ENCODE measurements at regions not wholly inside any gene's neighbourhood (a gene's known extent, or its start where the extent isn't known, plus 50 kb on each side); places are given as distances from the start of the nearest gene placed in this dataset.

DNA sequence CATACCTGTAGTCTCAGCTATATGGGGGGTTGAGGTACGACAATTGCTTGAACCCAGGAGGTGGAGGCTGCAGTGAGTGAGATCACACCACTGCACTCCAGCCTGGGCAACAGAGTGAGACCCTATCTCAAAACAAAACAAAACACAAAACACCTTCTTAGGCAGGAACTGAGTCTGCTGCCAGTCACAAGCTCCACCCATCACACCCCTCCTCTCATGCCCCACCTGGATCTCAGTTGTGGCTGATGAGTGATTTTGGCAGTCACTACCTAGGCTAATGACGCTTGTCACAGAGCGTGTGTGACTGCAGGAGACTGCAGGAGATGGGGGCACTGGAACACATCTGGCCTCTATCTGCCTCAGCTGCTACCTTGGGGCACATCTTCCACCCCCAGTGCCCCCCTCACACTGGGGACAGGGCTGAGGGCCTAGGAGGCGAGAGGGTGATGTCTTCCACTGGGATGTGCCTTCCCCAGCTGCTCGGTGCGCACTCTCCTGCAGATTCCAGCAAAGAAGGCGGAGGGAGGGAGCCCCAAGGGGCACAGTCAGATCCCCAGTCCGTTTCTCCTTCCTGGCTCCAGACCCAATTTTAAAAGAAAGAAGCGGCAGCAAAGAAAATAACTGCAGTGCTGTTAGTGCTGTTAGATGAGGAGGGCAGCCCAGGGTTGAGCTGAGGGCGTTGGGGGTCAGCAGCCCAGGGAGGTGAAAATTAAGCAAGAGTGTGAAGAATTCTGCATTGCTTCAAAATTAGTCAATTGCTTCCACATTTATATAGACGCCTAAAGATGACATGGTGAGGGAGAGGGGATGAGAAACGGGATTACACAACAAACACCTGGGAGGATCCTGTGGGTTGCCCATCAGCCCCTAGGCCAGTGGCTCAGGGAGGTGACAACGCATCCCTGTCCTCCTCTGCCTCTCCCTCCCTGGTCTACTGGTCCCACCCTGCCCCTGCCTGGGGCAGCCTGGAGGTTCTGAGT, 143.6 kb upstream of the HAAO start:
- TF ChIP-seq, protein P1, sequence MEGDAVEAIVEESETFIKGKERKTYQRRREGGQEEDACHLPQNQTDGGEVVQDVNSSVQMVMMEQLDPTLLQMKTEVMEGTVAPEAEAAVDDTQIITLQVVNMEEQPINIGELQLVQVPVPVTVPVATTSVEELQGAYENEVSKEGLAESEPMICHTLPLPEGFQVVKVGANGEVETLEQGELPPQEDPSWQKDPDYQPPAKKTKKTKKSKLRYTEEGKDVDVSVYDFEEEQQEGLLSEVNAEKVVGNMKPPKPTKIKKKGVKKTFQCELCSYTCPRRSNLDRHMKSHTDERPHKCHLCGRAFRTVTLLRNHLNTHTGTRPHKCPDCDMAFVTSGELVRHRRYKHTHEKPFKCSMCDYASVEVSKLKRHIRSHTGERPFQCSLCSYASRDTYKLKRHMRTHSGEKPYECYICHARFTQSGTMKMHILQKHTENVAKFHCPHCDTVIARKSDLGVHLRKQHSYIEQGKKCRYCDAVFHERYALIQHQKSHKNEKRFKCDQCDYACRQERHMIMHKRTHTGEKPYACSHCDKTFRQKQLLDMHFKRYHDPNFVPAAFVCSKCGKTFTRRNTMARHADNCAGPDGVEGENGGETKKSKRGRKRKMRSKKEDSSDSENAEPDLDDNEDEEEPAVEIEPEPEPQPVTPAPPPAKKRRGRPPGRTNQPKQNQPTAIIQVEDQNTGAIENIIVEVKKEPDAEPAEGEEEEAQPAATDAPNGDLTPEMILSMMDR (conservative IDR thresholded peaks at IDR 0.05) = no peak
- no peak for TF ChIP-seq EZH2 (IDR thresholded peaks at IDR 0.05; ENCODE audit: low read depth)

Measured in PC-9 (cell line).